Right ventricle myocardium superior (tissue), 1 donor: ENCODE measurements at regions not wholly inside any gene's neighbourhood (a gene's known extent, or its start where the extent isn't known, plus 50 kb on each side); places are given as distances from the start of the nearest gene placed in this dataset.
"Not testable (repeated sequence)": the region's sequence is repeated elsewhere in the genome, so short reads cannot be mapped to it uniquely, and the experiment has no call there.

Experiments used
- ATAC-seq: fragments of 200-7000 bp; cut with Tn5 transposase; one replicate; pipeline ENCODE4 v1.9.1; 2020; ENCODE audit warnings: mild to moderate bottlenecking; ENCODE audit not compliant: poor library complexity
- DNase-seq: peaks from one replicate; pipeline ENCODE4 v3.0.0-alpha.2; 2020
- intact Hi-C: fragments of 100-400 bp; cut with DNase I; formaldehyde crosslinking; loops from one replicate; pipeline ENCODE4 v1.11.2; 2022
- donor health status: DM: no; HTN: yes; CAD: no; lungs with severe emphysema.

DNA sequence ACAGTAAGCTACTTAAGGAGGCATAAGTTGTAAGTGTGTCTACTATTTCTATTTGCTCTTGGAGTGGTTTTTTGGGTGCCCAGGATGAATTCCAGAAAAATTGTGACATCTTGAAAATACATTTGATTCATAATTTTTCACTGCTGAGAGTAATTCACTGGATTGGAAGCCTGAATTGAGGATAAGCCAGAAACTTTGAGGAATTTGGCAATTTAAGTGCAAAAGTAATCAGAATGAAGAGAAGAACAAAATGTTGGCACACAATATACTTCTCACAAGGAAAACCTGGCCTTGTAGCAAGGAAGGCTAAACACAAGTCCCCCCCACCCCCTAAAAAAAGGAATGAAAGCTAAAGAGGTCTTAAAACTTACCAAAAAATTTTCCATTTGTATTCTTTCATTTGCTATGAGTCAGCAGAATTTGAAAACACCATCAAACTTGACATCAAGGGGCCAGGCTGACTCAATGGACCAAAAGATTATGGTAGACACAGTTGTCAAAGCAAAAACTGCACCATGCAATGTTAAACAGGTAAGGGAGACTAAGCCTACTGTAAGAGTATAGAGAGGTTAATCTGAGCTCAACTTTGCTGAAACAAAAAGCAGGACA, 840.0 kb downstream of the FRK start:
- intact Hi-C loops, result no loop called here
- ATAC-seq (no peak), DNase-seq (no peak)

DNA sequence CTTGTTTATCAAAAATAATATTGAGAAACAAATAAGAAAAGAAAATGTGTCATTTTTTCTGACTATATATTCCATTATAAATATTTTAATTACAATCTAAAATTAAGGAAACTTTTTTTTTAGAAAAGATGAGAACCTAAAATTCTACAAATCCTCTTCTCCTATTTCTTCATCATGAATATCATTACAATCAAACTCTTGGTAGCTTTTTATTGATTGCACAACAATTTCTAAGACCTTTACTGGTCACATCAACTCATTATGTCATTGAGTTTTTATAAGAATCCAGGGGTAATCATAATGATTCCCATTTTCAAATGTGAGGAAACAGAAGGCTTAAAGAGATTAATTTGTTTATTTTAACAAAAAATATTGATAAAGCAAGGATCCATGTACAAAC, 841.0 kb downstream of the FRK start:
- intact Hi-C loops, result no loop called here
- DNase-seq, result no peak
- ATAC-seq, result no peak

DNA sequence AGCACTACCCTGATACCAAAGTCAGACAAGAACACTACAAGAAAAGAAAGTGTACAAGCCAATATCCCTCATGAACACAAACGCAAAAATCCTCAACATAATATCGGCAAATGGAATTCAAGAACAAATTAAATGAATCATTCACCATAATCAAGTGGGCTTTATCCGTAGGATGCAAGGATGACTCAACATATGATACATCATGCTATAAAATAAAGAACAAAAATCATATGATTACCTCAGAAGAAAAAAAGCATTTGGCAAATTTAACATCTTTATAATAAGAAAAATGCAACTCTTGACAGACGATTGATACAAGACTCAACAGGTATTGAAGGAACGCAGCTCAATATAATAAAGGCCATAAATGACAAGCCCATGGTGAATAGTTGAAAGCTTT, 843.9 kb downstream of the FRK start:
- no peak for ATAC-seq
- no peak for DNase-seq
- intact Hi-C loops, result no loop called here

DNA sequence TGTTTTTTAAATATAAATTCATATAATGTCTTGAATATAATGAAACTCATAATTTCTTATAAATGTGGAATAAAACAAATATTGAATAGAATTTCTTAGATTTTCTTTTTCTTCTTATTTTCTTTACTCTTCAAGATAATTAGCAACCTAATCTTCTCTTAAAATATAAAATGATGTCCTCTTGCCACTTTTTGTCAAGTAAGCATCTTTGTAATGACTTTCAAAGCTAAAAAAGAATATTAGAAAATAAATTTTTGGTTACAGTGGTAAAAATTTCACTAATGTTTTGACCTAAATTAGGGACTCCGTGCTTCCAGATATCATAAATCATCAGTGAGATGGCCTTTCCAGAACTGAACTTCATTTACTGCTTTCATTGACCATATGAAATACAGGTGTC, 846.4 kb downstream of the FRK start:
- intact Hi-C loops, result no loop called here
- ATAC-seq, result no peak
- no peak for DNase-seq

DNA sequence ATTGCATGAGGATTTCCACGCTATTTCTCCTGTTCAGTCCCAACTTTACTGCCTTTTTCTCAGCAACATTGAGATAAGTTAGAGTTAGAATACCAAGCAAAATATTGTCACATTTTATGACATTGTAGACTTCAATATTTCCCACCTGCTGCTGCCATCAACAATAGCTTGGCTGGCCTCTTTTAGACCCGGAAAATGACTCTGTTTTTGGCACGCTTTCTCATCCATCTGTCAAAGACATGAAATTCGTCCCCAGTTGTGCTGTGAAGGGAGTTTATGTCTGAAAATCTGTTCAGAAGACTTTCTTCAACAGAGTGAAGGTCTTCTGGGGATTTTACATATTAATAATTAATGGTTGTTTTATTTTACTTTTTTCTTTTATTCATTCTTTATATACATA, 857.3 kb downstream of the FRK start:
- ATAC-seq, result no peak
- intact Hi-C loops, result no loop called here
- DNase-seq, result no peak

DNA sequence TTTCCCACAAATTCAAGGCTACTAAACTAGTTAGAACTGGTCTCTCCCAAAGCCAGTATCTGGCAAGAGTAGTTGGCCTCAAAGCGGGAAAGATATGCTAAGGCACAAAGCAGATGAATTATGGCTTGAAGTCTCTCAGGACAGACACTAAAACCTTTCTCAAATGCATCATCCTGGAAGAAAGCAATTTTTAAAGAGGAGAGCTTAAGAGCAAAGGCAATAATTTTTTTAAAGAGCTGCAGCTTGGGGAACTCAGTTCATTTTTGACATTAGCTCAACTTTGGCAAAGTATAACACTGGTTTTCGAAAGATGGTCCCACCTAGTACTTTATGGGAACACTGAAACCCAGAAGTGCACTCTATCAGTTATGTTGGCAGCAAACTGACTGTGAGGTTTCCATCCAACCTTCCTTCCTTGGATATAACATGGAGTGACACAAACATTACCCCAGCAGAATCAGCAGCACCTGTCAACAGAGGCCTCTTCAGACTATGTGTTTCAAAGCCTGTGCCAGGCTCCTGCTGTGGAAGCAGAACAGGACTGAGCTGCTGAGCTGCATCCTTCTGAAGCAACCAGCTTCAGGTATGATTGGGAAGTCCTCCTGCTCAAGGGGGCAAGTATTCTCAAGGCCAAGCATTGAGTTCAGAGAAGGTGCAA, 852.3 kb upstream of the HS3ST5 start:
- ATAC-seq (peak; percentile 63), DNase-seq (no peak)
- intact Hi-C loops, result no loop called here

DNA sequence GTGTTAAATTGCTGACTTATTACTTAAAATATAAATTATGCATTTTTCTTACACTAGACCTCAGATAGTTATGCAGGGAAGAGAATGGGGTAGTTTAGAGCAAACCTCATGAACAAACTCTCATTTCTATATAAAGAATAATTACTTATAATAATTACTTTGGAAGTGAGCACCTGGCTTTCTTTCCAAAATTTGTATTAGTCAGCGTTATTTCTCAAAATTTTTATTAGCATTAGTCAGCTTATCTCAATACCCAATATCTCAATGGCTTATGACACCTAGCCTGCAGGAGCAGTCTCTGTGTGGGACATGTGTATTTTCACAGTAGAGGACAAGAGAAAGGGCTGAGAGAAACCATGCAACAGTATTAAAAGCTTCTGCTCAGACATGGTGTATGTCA, 849.2 kb upstream of the HS3ST5 start:
- ATAC-seq (no peak), DNase-seq (no peak)
- intact Hi-C loops, result no loop called here

DNA sequence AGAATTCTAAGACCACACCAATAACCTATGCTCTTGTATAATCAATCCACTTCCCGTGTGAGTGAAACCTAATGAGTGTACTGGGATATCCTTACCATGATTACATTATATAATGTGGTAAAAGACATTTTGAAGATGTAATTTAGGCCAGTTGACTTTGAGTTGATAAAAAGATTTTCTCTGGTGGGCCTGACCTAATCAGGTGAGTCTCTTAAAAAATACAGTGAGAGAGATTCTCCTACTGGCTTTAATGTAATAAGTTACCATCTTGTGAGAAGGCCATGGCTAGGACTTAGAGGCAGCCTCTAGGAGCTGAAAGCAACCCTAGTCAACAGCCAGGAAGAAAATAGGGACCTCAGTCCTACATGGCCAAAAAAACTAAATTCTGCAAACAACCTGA, 847.7 kb upstream of the HS3ST5 start:
- intact Hi-C loops, result no loop called here
- ATAC-seq, result no peak
- no peak for DNase-seq

DNA sequence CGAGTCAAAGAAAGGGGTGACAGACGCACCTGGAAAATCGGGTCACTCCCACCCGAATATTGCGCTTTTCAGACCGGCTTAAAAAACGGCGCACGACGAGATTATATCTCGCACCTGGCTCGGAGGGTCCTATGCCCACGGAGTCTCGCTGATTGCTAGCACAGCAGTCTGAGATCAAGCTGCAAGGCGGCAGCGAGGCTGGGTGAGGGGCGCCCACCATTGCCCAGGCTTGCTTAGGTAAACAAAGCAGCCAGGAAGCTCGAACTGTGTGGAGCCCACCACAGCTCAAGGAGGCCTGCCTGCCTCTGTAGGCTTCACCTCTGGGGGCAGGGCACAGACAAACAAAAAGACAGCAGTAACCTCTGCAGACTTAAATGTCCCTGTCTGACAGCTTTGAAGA, 832.6 kb upstream of the HS3ST5 start:
- DNase-seq, intact Hi-C loops, ATAC-seq: not testable (repeated sequence)

DNA sequence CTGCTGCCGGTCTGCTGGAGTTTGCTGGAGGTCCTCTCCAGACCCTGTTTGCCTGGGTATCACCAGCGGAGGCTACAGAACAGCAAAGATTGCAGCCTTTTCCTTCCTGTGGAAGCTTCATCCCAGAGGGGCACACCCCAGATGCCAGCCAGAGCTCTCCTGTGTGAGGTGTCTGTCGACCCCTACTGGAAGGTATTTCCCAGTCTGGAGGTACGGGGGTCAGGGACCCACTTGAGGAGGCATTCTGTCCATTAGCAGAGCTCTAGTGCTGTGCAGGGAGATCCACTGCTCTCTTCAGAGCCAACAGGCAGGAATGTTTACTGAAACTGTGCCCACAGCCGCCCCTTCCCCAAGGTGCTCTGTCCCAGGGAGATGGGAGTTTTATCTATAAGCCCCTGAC, 823.1 kb upstream of the HS3ST5 start:
- ATAC-seq, DNase-seq, intact Hi-C loops: not testable (repeated sequence)

DNA sequence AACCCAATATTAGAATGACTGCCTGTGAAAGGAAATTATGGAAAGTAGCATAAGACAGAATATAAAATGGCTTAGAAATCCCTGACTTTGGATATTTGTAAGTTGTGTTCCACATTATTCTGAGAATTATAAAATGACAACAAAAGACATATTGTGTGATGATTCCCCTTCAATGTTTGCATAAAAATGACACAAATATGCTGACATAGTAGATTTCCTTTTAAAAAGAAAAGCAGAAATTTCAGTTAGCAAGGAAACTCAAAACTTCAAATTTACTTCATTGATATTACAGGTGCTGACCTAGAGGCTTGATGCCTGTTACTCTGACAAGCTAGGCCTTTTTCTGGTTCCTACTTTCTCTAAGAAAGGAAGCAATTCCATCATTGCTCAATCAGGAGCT, 816.9 kb upstream of the HS3ST5 start:
- intact Hi-C loops, result no loop called here
- ATAC-seq (no peak), DNase-seq (no peak)

DNA sequence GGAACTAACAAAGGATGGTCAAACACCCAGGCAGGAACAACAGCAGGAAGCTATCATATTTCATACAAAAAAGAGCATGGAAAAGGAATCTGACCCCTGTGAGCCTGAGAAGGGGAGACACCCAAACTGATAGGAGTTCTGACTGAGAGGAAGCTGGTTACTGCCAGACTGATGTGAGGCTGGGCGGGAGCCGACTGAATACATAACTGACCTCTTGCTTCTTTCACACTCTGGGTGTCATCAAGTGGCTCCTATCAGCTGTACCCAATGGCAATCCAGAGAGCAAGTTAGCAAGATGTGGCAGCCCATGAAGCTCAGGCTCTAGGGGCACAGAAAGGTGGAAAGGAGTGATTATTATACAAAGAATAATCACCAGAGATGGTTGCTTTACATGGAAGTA, 795.1 kb upstream of the HS3ST5 start:
- intact Hi-C loops, result no loop called here
- DNase-seq (no peak), ATAC-seq (no peak)

DNA sequence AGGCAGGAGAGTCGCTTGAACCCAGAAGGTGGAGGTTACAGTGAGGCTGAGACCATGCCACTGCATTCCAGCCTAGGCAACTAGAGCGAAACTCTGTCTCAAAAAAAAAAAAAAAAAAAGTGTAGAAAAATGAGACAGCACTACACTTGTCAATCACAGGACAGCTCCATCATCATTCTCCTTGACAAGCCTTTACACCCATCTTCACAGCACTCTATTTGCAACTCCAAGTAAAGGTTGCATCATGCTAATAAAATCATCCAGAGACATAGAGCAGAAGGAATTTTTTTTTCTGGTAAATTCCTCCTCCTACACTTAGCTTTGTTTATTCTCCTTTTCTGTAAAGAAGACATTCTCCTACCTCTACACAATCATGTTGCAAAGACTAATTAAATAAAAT, 791.0 kb upstream of the HS3ST5 start:
- intact Hi-C loops, result no loop called here
- no peak for ATAC-seq
- DNase-seq, result no peak

DNA sequence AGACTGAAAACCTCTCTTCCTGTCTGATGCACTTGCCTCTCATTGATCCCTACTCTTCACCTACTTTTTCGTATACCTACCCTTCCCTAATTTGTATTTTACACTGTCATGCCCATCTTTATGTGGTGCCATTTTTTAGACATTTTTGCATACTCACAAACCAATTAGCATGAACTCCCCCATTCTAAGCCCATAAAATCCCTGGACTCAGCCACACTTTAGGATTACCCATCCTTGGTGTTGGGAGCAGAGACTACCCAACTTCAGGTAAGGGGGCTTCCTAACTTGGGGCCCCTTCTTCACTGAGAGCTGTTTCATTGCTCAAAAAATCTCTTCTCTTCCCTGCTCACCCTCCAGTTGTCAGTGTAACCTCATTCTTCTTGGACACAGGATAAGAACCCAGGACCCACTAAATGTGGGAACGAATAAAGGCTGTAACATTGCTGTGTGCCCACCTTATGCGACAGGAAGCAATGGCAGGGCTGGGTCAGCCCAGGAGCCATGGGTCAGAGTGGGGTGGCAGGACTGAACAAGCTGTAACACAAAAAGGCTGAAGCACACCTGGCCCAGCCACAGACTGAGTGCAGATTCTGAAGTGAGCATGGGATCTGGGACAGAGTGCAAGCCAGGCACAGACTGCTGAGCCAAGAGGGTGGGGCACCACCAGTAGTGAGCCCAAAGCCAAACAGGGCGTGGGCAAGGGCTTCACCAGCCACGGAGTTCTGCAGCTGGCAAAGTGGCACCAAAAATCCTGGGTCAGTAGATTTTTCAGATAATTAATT, 789.1 kb upstream of the HS3ST5 start:
- DNase-seq (no peak), ATAC-seq (no peak)
- intact Hi-C loops, result no loop called here

DNA sequence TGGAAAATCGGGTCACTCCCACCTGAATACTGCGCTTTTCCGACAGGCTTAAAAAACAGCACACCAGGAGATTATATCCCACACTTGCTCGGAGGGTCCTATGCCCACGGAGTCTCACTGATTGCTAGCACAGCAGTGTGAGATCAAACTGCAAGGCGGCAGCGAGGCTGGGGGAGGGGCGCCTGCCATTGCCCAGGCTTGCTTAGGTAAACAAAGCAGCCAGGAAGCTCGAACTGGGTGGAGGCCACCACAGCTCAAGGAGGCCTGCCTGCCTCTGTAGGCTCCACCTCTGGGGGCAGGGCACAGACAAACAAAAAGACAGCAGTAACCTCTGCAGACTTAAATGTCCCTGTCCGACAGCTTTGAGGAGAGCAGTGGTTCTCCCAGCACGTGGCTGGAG, 778.7 kb upstream of the HS3ST5 start:
- ATAC-seq, intact Hi-C loops: not testable (repeated sequence)

DNA sequence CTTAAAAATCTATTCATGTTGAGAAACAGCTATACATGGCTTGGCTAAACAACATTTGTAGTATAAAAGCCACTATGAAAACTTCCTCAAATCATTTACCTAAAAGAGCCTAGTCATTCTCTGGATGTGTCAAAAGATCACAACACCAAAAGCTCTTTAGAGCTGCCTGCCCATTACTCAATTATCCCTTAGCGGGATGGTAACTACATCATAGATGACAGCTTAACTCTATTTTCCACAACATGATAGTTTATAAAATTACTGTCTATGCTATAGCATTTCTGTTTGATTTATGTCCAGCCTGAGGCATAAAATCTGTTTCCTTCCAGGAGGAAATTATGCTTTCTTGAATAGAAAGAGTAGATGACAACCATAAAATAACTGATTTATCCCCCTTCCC, 777.6 kb upstream of the HS3ST5 start:
- intact Hi-C loops, result no loop called here
- ATAC-seq (no peak), DNase-seq (no peak)

More for the DNA sequence above, 778.7 kb upstream of the HS3ST5 start:
- DNase-seq, result not testable (repeated sequence)

DNA sequence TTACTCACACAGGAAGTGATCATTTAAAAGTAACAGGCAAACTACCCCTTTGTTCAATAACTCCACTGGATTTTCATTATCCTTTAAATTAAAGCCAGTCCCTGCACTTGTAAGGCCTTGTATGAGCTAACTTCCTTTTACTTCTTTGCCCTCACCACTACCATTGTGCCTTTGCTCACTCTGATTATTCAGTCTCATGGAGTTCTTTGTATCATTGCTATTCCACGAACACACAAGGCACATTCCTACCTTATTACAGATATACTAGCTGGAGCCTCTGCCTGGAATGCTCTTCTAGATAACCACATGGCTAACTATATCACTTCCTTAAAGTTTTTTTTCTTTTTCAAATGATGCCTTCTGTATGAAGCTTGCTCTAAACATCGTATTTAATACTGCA, 748.6 kb upstream of the HS3ST5 start:
- no peak for DNase-seq
- ATAC-seq, result no peak
- intact Hi-C loops, result no loop called here

DNA sequence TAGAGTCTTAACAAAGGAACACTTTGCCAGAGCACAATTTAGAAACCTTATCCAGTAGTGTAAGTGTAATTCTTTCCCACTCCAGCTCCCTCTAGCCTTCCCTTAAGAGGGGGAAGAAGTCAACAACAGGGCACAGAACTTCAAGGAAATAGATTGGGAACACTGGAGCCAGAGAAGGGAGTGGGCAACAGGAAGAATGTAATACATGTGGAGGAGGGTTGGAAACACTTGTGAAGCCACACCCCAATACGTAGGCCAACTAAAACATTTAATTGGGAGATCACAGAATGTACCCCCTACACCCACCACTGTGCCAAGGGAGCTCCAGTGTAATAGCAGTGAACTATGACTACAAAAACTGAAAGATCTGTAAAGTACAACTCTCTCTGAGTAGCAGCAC, 735.7 kb upstream of the HS3ST5 start:
- DNase-seq, result no peak
- no peak for ATAC-seq
- intact Hi-C loops, result no loop called here

DNA sequence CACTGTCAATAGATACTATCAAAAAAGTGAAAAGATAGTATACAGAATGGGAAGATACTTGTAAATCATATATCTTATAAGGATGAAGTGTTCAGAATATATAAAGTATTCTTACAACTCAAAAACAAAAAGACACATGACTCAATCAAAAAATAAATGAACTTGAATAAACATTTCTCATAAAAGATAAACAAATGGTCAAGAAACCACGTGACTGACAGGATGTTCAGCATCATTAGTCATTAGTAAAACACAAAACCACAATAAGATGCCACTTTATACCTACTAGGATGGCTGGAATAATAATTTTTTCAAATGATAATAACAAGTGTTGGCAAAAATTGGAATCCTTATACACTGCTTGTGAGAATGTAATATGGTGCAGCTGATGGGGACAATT, 729.1 kb upstream of the HS3ST5 start:
- no peak for ATAC-seq
- intact Hi-C loops, result no loop called here
- DNase-seq, result no peak
